Globus pallidus (tissue), 1 donor: ENCODE measurements at regions not wholly inside any gene's neighbourhood (a gene's known extent, or its start where the extent isn't known, plus 50 kb on each side); places are given as distances from the start of the nearest gene placed in this dataset.
"Not testable (repeated sequence)": the region's sequence is repeated elsewhere in the genome, so short reads cannot be mapped to it uniquely, and the experiment has no call there.

Experiments
- DNase-seq: peaks from one replicate; pipeline ENCODE4 v3.0.0-alpha.2; 2015; ENCODE audit warnings: low spot score

GRCh38 chr20:56872620-56873458 is 243.7 kb downstream of the TFAP2C start:
- no peak for DNase-seq

- DNase-seq, result no peak
Observed at GRCh38 chr20:56873836-56874235, 244.7 kb downstream of the TFAP2C start.

DNA sequence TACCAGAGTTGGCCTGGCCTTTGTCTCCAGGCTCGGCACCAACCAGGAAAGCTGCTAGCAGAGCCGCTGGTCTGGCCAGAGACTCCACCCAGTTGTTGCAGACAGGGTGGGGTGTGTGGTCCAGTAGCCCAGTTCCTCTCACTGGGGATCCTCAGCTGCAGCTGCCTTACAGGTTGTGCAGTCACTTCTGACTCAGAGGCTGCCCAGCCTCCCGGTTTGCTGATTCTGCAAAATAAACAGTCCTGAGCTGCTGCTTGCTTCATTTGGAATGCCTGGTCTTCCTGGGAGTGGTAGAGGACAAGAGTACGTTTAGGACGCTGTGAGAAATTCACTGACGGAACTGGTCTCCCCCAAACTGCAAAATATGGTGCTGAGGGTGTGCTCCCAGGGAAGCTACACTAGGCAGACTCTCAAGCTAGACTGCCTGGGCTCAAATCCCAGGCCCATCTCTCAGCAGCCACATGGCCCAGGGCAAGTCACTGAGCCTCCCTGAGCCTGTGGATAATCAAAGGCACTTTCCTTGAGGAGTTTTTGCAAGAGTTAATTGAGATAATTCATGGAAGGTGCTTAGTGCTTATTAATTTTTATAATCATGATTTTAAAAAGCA is 246.1 kb downstream of the TFAP2C start:
- DNase-seq, result no peak

GRCh38 chr20:56875803-56876202 is 246.7 kb downstream of the TFAP2C start:
- DNase-seq, result no peak

- no peak for DNase-seq
Observed at GRCh38 chr20:56885521-56885920, 256.4 kb downstream of the TFAP2C start.

- no peak for DNase-seq
Observed at GRCh38 chr20:56890011-56890410, 260.9 kb downstream of the TFAP2C start.

DNA sequence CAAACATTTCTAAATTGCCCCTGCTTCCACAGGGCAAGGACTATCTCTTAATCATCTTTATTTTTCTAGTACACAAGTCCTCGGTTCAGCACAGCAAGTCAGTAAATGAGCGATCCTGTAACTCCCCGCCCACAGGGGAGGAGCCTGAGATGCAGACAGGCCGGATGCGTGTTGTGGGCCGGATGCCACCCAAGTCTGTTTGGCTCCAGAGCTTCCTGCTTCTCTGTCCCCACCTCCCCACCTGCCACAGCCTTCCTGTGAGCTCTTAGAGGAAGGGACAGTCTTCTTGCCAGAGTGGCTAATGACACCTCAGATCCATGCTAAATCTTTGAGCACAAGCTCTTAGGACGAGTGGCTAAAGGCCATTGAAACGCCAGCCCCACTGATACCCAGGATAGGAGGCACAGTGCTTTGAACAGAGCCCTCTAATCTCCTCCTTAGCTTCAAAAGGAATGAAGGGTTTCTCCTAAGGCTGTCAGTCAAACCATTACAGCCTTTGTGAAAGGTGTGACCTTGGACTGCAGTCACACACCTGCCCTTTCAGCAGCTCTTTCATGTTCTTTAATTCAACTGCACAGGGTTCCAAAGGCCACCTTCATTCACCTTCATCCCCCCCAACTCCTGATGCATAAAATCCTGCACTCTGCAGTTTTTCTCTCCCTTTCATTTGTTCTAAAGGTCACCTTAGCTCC is 264.3 kb downstream of the TFAP2C start:
- no peak for DNase-seq

GRCh38 chr20:56896447-56896846 is 267.3 kb downstream of the TFAP2C start:
- no peak for DNase-seq

DNA sequence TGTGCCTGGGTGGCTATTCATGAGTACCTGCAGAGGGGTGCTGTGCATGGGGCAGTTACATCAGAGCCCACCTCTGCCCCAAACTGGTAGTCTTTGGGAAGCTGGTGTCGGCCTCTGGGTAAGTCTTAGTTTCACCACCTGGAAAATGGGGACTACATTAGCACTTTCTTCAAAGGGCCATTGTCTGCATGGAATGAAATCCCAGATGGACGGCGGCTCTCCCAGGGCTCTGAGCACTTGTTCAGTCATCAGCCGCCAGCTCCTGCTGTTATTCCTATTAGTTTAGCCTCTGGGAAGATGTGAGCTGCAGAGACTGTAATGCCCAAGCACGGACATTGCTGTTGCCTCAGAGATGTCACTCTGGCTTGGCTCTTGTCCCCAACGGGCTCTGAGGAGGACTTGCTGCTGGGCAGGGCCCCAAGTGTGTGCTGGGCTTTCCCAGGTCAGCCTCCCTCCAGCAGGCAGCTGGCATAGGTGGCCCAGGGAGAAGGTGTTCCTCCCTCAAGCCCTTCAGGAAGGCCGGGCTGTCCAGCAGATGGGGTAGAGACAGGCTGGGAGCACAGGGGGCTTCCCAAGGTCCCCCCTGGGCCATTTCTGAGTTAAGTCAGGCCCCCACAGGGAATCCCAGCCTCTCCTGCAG is 268.3 kb downstream of the TFAP2C start:
- no peak for DNase-seq

DNA sequence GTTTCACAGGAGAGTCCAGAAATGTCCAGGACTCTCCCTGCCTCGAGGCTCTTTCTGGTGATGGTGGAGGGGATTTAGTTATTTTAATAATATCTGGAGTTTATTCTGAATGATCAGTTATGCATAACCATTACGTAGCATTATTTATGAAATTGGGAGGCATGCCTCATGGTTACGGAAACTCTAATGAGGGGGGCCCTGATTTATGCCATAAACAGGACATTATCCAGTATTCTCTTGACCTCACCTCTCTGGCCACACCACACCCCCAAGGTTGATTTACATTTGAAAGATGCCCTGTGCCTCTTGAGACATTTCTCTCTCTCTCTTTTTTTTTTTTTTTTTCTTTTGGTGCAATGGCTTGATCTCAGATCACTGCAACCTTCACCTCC is 268.8 kb downstream of the TFAP2C start:
- no peak for DNase-seq

DNA sequence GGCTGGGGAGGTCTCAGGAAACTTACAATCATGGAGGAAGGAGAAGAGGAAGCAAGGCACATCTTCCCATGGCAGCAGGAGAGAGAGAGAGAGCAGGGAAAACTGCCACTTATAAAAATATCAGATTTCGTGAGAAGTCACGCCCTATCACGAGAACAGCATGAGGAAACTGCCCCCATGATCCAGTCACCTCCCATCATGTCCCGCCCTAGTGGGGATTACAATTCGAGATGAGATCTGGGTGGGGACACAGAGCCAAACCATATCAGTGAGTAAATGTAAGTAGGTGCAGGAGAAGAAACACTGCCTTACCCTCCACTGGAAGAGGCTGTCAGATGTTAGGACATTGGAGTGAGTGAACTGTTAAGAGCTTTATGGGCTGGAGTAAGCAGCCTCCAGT is 270.4 kb downstream of the TFAP2C start:
- DNase-seq, result no peak

DNA sequence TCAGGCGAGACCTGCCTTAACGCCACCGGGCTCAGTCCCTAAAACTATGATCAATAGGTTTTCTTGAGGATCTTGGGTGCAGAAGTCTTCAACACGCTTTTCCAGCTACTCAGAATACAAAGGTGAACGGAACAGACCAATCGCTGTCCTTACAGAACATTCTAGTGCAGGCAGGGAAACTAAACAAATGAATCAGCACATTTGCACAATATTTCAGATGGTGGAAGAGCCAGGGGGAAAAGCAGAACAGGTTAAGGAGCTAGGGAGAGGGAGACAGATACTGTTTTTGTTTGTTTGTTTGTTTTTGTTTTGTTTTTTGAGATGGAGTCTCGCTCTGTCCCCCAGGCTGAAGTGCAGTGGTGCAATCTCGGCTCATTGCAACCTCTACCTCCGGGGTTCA is 271.1 kb downstream of the TFAP2C start:
- DNase-seq, result no peak

DNA sequence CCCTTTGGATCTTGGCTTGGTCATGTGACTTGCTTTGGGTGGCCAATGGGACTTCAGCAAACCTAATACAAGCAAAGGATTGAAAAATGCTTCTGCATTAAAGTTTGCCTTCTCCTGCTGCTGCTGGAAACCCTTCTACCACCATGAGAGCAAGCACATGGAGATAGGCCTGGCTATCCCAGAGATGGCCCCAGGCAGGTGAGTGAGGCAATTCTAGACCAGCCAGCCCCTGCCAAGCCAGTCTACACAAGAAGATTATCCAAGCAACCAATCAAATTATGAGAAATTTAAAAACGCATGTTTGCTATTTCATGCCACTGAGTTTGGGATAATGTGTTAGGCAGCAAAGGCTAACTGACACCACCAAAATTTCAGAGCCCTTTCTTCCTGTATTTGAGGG is 274.3 kb downstream of the TFAP2C start:
- DNase-seq, result no peak

DNA sequence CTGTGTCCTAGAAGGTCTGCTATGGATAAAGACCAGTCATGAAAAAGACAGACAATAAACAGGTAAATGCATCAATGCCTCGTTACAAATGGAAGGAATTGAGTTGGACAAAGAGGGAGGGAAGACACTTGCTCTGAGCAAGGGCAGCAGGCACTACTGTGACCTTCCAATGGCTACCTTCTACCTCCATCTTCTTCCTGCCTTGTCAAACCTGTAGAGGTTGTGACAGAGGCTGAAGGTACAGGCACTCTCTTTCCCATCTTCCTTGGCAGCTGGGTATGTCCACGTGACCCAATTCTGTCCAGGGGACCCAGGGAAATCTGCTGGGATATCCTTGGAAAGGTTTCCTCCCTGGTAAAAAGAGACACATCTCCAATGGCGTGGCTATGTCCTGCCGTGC is 274.8 kb downstream of the TFAP2C start:
- no peak for DNase-seq

- no peak for DNase-seq
Observed at GRCh38 chr20:56909918-56910714, 281.0 kb downstream of the TFAP2C start.

- no peak for DNase-seq
Observed at GRCh38 chr20:56911946-56912345, 282.8 kb downstream of the TFAP2C start.

DNA sequence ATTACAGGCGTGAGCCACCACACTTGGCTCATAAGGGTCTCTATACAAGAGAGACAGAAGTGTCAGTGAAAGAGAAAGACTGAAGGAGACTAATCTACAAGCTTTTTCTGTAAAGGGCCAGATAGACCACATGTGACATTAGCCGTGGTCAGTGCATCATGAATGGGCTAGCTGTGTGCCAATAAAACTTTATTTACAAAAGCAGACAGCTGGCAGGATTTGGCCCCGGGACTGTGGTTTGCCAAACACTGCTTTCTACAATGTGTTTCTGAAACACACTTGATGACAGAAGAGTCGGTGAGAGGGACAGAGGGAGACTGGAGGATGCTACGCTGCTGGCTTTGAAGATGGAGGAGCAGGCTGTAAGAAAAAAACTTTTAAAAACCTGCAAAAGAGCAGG is 285.4 kb downstream of the TFAP2C start:
- DNase-seq, result no peak

- no peak for DNase-seq
Observed at GRCh38 chr20:56916345-56916622, 287.2 kb downstream of the TFAP2C start.

- not testable (repeated sequence) for DNase-seq
Observed at GRCh38 chr20:56920041-56920440, 290.9 kb downstream of the TFAP2C start.

- no peak for DNase-seq
Observed at GRCh38 chr20:56922497-56922896, 293.4 kb downstream of the TFAP2C start.

- no peak for DNase-seq
Observed at GRCh38 chr20:56924292-56925081, 295.4 kb downstream of the TFAP2C start.
